ENCODE measurements at regions not wholly inside any gene's neighbourhood (a gene's known extent, or its start where the extent isn't known, plus 50 kb on each side); places are given as distances from the start of the nearest gene placed in this dataset.

DNA sequence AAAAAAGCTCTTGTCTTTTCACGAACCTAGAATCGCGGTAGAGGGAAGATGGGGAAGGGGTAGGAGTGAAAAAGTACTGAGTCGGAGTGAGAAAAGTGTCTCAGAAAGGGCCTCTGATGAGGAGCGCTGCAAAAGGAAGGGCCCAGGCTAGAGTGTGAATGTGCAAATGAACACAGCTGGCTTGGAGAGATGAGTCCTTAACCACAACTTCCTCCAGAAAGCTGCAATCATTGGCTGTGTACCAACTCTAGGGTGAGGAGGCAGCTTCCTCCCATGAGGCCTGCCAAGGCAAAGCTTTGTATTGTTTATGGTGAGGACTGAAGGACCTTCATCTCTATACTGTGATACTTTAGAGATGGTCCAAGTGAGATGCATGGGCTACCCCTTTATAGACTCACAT is 566.9 kb upstream of the ANO5 start:
- DNase-seq: peak in 3 of 14 experiments; percentile 15 to 55 (median 39)
- CTCF ChIA-PET: no interaction called here
- peaks cover 6% of the 10 kb centered on the region for H3K9me3 Mint-ChIP-seq

GRCh38 chr11:21628641-21629040 is 564.2 kb upstream of the ANO5 start:
- no peaks in the 10 kb centered on the region for H3K36me3 ChIP-seq (ENCODE audit: insufficient read depth, low read length)
- peaks cover 0 to 9% of the 10 kb centered on the region in 2 experiments for H3K9me3 ChIP-seq (ENCODE audit: control insufficient read depth in 1 of 2, insufficient read depth in 1 of 2, low read length in 2 of 2)
- peaks cover 2% of the 10 kb centered on the region for H3K9me3 Mint-ChIP-seq
- CTCF ChIA-PET: no interaction called here
- no peak for ATAC-seq (ENCODE audit: poor library complexity)
- no peak for DNase-seq
- H3K27me3 Mint-ChIP-seq: no peaks in the 10 kb centered on the region
- no peak overlapping the region for H3K4me3 Mint-ChIP-seq
- no peaks in the 10 kb centered on the region for H3K36me3 Mint-ChIP-seq (ENCODE audit: low read depth)
- H3K4me1 ChIP-seq (ENCODE audit: insufficient read depth, low read length): no peaks in the 10 kb centered on the region
- H3K27me3 ChIP-seq (ENCODE audit: control insufficient read depth in 1 of 2, insufficient read depth in 2 of 2, low read length in 2 of 2): no peaks in the 10 kb centered on the region
- intact Hi-C loops (cut with DNase I, micrococcal nuclease): no loop called here
- POLR2A ChIA-PET: no interaction called here
- H3K4me3 ChIP-seq (ENCODE audit: low read length): no peak overlapping the region
- H3K4me1 Mint-ChIP-seq (ENCODE audit: low read depth): no peaks in the 10 kb centered on the region
- no peak overlapping the region for H3K27ac Mint-ChIP-seq
- H3K27ac ChIP-seq (ENCODE audit: low read depth in 1 of 2, low read length in 2 of 2): no peak overlapping the region
- TF ChIP-seq, protein P1, sequence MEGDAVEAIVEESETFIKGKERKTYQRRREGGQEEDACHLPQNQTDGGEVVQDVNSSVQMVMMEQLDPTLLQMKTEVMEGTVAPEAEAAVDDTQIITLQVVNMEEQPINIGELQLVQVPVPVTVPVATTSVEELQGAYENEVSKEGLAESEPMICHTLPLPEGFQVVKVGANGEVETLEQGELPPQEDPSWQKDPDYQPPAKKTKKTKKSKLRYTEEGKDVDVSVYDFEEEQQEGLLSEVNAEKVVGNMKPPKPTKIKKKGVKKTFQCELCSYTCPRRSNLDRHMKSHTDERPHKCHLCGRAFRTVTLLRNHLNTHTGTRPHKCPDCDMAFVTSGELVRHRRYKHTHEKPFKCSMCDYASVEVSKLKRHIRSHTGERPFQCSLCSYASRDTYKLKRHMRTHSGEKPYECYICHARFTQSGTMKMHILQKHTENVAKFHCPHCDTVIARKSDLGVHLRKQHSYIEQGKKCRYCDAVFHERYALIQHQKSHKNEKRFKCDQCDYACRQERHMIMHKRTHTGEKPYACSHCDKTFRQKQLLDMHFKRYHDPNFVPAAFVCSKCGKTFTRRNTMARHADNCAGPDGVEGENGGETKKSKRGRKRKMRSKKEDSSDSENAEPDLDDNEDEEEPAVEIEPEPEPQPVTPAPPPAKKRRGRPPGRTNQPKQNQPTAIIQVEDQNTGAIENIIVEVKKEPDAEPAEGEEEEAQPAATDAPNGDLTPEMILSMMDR (IDR thresholded peaks at IDR 0.05): no peak

More for the DNA sequence above, 566.9 kb upstream of the ANO5 start:
- Histone ChIP-seq H3K36me3 (ENCODE audit: insufficient read depth, low read length) (no peaks in the 10 kb centered on the region), H3K9me3 (ENCODE audit: control insufficient read depth in 1 of 2, insufficient read depth in 1 of 2, low read length in 2 of 2) (peaks cover 0 to 6% of the 10 kb centered on the region in 2 experiments), H3K4me1 (ENCODE audit: insufficient read depth, low read length) (no peaks in the 10 kb centered on the region), H3K27me3 (ENCODE audit: control insufficient read depth in 1 of 2, insufficient read depth in 2 of 2, low read length in 2 of 2) (no peaks in the 10 kb centered on the region), H3K27ac (ENCODE audit: low read depth in 1 of 2, low read length in 2 of 2) (no peak overlapping the region), H3K4me3 (ENCODE audit: low read length) (no peak overlapping the region)
- no peak for ATAC-seq (ENCODE audit: poor library complexity)
- H3K4me1 Mint-ChIP-seq (ENCODE audit: low read depth): no peaks in the 10 kb centered on the region
- POLR2A ChIA-PET: no interaction called here
- H3K4me3 Mint-ChIP-seq: no peak overlapping the region
- H3K27ac Mint-ChIP-seq: no peak overlapping the region
- no peaks in the 10 kb centered on the region for H3K27me3 Mint-ChIP-seq
- no peaks in the 10 kb centered on the region for H3K36me3 Mint-ChIP-seq (ENCODE audit: low read depth)
- intact Hi-C loops (cut with DNase I, micrococcal nuclease): no loop called here
- TF ChIP-seq, protein P1 (IDR thresholded peaks at IDR 0.05): no peak

GRCh38 chr11:21630934-21631478 is 561.9 kb upstream of the ANO5 start:
- no peaks in the 10 kb centered on the region for H3K4me1 Mint-ChIP-seq (ENCODE audit: low read depth)

More at GRCh38 chr11:21630934-21631478, 561.9 kb upstream of the ANO5 start:
- Histone ChIP-seq H3K27me3 (ENCODE audit: control insufficient read depth in 1 of 2, insufficient read depth in 2 of 2, low read length in 2 of 2) (no peaks in the 10 kb centered on the region), H3K36me3 (ENCODE audit: insufficient read depth, low read length) (no peaks in the 10 kb centered on the region), H3K4me3 (ENCODE audit: low read length) (no peak overlapping the region), H3K9me3 (ENCODE audit: control insufficient read depth in 1 of 2, insufficient read depth in 1 of 2, low read length in 2 of 2) (peaks cover 0 to 9% of the 10 kb centered on the region in 2 experiments), H3K4me1 (ENCODE audit: insufficient read depth, low read length) (no peaks in the 10 kb centered on the region), H3K27ac (ENCODE audit: low read depth in 1 of 2, low read length in 2 of 2) (no peak overlapping the region)
- no peak overlapping the region for H3K27ac Mint-ChIP-seq
- peaks cover 2% of the 10 kb centered on the region for H3K9me3 Mint-ChIP-seq
- H3K27me3 Mint-ChIP-seq: no peaks in the 10 kb centered on the region
- POLR2A ChIA-PET: no interaction called here
- intact Hi-C loops (cut with DNase I, micrococcal nuclease): no loop called here
- H3K4me3 Mint-ChIP-seq: no peak overlapping the region
- CTCF ChIA-PET: no interaction called here
- TF ChIP-seq, protein P1 (IDR thresholded peaks at IDR 0.05): no peak
- no peaks in the 10 kb centered on the region for H3K36me3 Mint-ChIP-seq (ENCODE audit: low read depth)
- DNase-seq: no peak
- ATAC-seq (ENCODE audit: poor library complexity): no peak

All from CD4-positive, alpha-beta T cell (primary cell).